K562 (cell line): ENCODE measurements at regions not wholly inside any gene's neighbourhood (a gene's known extent, or its start where the extent isn't known, plus 50 kb on each side); places are given as distances from the start of the nearest gene placed in this dataset.

Experiments
- ARID2 ChIP-seq: fragments of 450-650 bp; IDR thresholded peaks from 2 replicates; pipeline ENCODE4 v1.6.1; 2017; ENCODE audit warnings: antibody characterized with exemption, mild to moderate bottlenecking
- CBFA2T2 ChIP-seq: fragments of 450-650 bp; conservative IDR thresholded peaks from 2 replicates; pipeline ENCODE4 v1.6.1; 2017; ENCODE audit warnings: mild to moderate bottlenecking
- CHCHD3 ChIP-seq: fragments of 250-450 bp; sonication (Bioruptor Pico); IDR thresholded peaks from 2 replicates; pipeline ENCODE4 v2.1.2; 2022; ENCODE audit warnings: mild to moderate bottlenecking
- E2F3 ChIP-seq: fragments of 250-450 bp; sonication (Bioruptor Pico); IDR thresholded peaks from 2 replicates; pipeline ENCODE4 v1.4.0; 2020; ENCODE audit warnings: mild to moderate bottlenecking
- E2F5 ChIP-seq: sonication (generic); formaldehyde crosslinking; IDR thresholded peaks from 2 replicates; pipeline ENCODE4 v1.8.0; 2022; ENCODE audit warnings: mild to moderate bottlenecking, missing genetic modification reagents
- EGR1 ChIP-seq: fragments of 450-650 bp; conservative IDR thresholded peaks from 2 replicates; pipeline ENCODE4 v1.6.1; 2017; ENCODE audit warnings: mild to moderate bottlenecking
- ELF1 ChIP-seq: fragments of 200-800 bp; sonication (Bioruptor generic); IDR thresholded peaks from 2 replicates; pipeline ENCODE4 v1.6.1; 2016; ENCODE audit warnings: missing genetic modification characterization, missing compliant biosample characterization
- ESRRA ChIP-seq: fragments of 450-650 bp; IDR thresholded peaks from 2 replicates; pipeline ENCODE4 v1.6.1; 2014; ENCODE audit warnings: low read depth, mild to moderate bottlenecking, moderate library complexity, borderline replicate concordance
- ETV1 ChIP-seq: fragments of 450-650 bp; conservative IDR thresholded peaks from 2 replicates; pipeline ENCODE4 v1.6.1; 2016; ENCODE audit warnings: missing genetic modification characterization, control low read depth, low read depth, missing compliant biosample characterization
- GABPB1 ChIP-seq: sonication (generic); formaldehyde crosslinking; IDR thresholded peaks from 2 replicates; pipeline ENCODE4 v1.8.0; 2022; ENCODE audit warnings: mild to moderate bottlenecking, missing genetic modification reagents
- GATAD2A ChIP-seq: fragments of 450-650 bp; IDR thresholded peaks from 2 replicates; pipeline ENCODE4 v1.6.1; 2017
- HNRNPLL ChIP-seq: fragments of 200-400 bp; formaldehyde crosslinking; IDR thresholded peaks from 2 replicates; pipeline ENCODE4 v1.6.1; 2017; ENCODE audit warnings: low read length, low read depth, mild to moderate bottlenecking; ENCODE audit not compliant: poor library complexity, severe bottlenecking
- HOXB6 ChIP-seq: fragments of 250-450 bp; sonication (Bioruptor Pico); IDR thresholded peaks from 2 replicates; pipeline ENCODE4 v1.5.1; 2022; ENCODE audit warnings: mild to moderate bottlenecking, borderline replicate concordance
- JUND ChIP-seq, 2 experiments: IDR thresholded peaks; 2 replicates in 1 of 2; 3 replicates in 1 of 2; pipeline ENCODE4 v1.6.1; 2011; ENCODE audit warnings: borderline replicate concordance in 2 of 2, low read depth in 2 of 2, low read length in 2 of 2, improper control_type of control experiment in 1 of 2, missing biosample characterization in 1 of 2, missing genetic modification characterization in 1 of 2, missing genetic modification reagents in 1 of 2
- MLLT1 ChIP-seq, 2 experiments: fragments of 450-650 bp; IDR thresholded peaks; 2 replicates each; pipeline ENCODE4 v1.6.1; 2016
- NFE2 ChIP-seq: IDR thresholded peaks from 2 replicates; pipeline ENCODE4 v1.6.1; 2014; ENCODE audit warnings: antibody characterized with exemption, low read depth
- RBM17 ChIP-seq: fragments of 200-400 bp; formaldehyde crosslinking; IDR thresholded peaks from 2 replicates; pipeline ENCODE4 v1.6.1; 2017; ENCODE audit warnings: low read depth, mild to moderate bottlenecking, low read length, borderline replicate concordance
- SMARCE1 ChIP-seq: fragments of 450-650 bp; IDR thresholded peaks from 2 replicates; pipeline ENCODE4 v1.7.1; 2016; ENCODE audit warnings: mild to moderate bottlenecking
- TBP ChIP-seq: optimal IDR thresholded peaks from 2 replicates; pipeline ENCODE3; 2011; ENCODE audit warnings: low read depth, low read length, improper control_type of control experiment
- ZNF316 ChIP-seq: fragments of 450-650 bp; IDR thresholded peaks from 2 replicates; pipeline ENCODE4 v1.6.1; 2016
- ZNF324 ChIP-seq: fragments of 250-450 bp; sonication (Bioruptor Pico); IDR thresholded peaks from 2 replicates; pipeline ENCODE4 v1.4.0; 2020; ENCODE audit warnings: mild to moderate bottlenecking
- ZNF551 ChIP-seq: fragments of 250-450 bp; sonication (Bioruptor Pico); IDR thresholded peaks from 2 replicates; pipeline ENCODE4 v1.5.0; 2021; ENCODE audit warnings: mild to moderate bottlenecking, moderate library complexity
- TF ChIP-seq, protein P1 (sequence below): sonication (generic); formaldehyde crosslinking; IDR thresholded peaks from 2 replicates; pipeline ENCODE4 v1.8.1; 2023; ENCODE audit warnings: mild to moderate bottlenecking, missing genetic modification reagents
- TF ChIP-seq, protein P2 (sequence below): fragments of 450-650 bp; IDR thresholded peaks from 2 replicates; pipeline ENCODE4 v1.6.1; 2018; ENCODE audit not compliant: partially characterized antibody

GRCh38 chr9:88800329-88800682, 191.0 kb upstream of the S1PR3 start (continued):
- TF ChIP-seq MLLT1 (IDR thresholded peaks at IDR 0.05) (no peak), TBP (no peak), ARID2 (no peak), ETV1 (no peak), ZNF316 (no peak), ZNF551 (CRISPR knock-in tag) (no peak), RBM17 (no peak), JUND (IDR thresholded peaks at IDR 0.05; ENCODE audit: borderline replicate concordance, low read depth, low read length) (peak; percentile 67; the same call in 1 of the 2 replicates), JUND (tag; IDR thresholded peaks at IDR 0.05; ENCODE audit: borderline replicate concordance, low read depth, low read length) (no peak; the same call in 2 of the 3 replicates), ELF1 (tag) (no peak), NFE2 (no peak), GATAD2A (no peak), ESRRA (no peak), HNRNPLL (no peak), SMARCE1 (peak; percentile 68; the same call in 1 of the 2 replicates), HOXB6 (CRISPR knock-in tag) (no peak), E2F5 (CRISPR knock-in tag) (no peak), E2F3 (no peak), ZNF324 (CRISPR knock-in tag) (no peak), GABPB1 (no peak), CHCHD3 (CRISPR knock-in tag) (no peak), EGR1 (no peak), CBFA2T2 (peak; percentile 77)
- TF ChIP-seq, protein P1, sequence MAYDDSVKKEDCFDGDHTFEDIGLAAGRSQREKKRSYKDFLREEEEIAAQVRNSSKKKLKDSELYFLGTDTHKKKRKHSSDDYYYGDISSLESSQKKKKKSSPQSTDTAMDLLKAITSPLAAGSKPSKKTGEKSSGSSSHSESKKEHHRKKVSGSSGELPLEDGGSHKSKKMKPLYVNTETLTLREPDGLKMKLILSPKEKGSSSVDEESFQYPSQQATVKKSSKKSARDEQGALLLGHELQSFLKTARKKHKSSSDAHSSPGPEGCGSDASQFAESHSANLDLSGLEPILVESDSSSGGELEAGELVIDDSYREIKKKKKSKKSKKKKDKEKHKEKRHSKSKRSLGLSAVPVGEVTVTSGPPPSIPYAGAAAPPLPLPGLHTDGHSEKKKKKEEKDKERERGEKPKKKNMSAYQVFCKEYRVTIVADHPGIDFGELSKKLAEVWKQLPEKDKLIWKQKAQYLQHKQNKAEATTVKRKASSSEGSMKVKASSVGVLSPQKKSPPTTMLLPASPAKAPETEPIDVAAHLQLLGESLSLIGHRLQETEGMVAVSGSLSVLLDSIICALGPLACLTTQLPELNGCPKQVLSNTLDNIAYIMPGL (CRISPR knock-in tag): no peak
- TF ChIP-seq, protein P2, sequence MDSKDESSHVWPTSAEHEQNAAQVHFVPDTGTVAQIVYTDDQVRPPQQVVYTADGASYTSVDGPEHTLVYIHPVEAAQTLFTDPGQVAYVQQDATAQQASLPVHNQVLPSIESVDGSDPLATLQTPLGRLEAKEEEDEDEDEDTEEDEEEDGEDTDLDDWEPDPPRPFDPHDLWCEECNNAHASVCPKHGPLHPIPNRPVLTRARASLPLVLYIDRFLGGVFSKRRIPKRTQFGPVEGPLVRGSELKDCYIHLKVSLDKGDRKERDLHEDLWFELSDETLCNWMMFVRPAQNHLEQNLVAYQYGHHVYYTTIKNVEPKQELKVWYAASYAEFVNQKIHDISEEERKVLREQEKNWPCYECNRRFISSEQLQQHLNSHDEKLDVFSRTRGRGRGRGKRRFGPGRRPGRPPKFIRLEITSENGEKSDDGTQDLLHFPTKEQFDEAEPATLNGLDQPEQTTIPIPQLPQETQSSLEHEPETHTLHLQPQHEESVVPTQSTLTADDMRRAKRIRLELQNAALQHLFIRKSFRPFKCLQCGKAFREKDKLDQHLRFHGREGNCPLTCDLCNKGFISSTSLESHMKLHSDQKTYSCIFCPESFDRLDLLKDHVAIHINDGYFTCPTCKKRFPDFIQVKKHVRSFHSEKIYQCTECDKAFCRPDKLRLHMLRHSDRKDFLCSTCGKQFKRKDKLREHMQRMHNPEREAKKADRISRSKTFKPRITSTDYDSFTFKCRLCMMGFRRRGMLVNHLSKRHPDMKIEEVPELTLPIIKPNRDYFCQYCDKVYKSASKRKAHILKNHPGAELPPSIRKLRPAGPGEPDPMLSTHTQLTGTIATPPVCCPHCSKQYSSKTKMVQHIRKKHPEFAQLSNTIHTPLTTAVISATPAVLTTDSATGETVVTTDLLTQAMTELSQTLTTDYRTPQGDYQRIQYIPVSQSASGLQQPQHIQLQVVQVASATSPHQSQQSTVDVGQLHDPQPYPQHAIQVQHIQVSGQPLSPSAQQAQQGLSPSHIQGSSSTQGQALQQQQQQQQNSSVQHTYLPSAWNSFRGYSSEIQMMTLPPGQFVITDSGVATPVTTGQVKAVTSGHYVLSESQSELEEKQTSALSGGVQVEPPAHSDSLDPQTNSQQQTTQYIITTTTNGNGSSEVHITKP: peak; percentile 71
